Nephron (organoid): ENCODE measurements at regions not wholly inside any gene's neighbourhood (a gene's known extent, or its start where the extent isn't known, plus 50 kb on each side); places are given as distances from the start of the nearest gene placed in this dataset.
A peak's percentile ranks its signal among the peaks of the same experiment; 100 is the strongest.

Experiments used
- H3K27ac Mint-ChIP-seq, 3 experiments: 2 replicates each; pipeline ENCODE4 v1.8.0; 2020; ENCODE audit warnings: mixed read lengths in 3 of 3, mild to moderate bottlenecking in 2 of 3, moderate library complexity in 1 of 3
- H3K27me3 Mint-ChIP-seq: 2 replicates; pipeline ENCODE4 v1.8.0; 2021; ENCODE audit warnings: low read depth, mild to moderate bottlenecking, moderate library complexity, mixed read lengths
- H3K36me3 Mint-ChIP-seq: 2 replicates; pipeline ENCODE4 v1.8.0; 2020; ENCODE audit warnings: low read depth, mixed read lengths
- H3K4me1 Mint-ChIP-seq: 2 replicates; pipeline ENCODE4 v1.8.0; 2020; ENCODE audit warnings: mixed read lengths
- H3K4me3 Mint-ChIP-seq, 3 experiments: 2 replicates each; pipeline ENCODE4 v1.8.0; 2020; ENCODE audit warnings: mild to moderate bottlenecking in 3 of 3, mixed read lengths in 3 of 3, moderate library complexity in 2 of 3
- H3K9me3 Mint-ChIP-seq: 2 replicates; pipeline ENCODE4 v1.8.0; 2020; ENCODE audit warnings: mixed read lengths
- TF ChIP-seq, protein P1 (sequence below), 3 experiments: fragments of 200-600 bp; sonication (generic); IDR thresholded peaks; one replicate each; pipeline ENCODE4 v1.5.0; 2021; ENCODE audit warnings: antibody characterized with exemption in 3 of 3; ENCODE audit not compliant: unreplicated experiment in 3 of 3

DNA sequence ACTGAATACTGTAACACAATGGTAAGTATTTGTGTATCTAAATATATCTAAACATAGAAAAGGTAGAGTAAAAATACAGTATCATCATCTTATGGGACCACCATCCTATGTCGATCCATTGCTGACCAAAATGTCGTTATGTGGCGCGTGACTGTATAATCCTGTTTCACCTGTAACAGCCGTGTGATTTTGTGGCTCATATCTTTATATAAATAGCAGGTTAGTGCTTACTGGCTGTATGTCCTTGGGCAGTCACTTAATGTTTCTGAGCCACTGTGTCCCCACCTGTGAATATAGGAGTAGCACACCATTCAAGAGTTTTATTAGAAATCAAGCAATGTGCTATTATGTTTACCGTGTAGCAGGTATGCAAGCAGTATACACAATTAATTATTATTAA, 226.2 kb upstream of the FAT1 start:
- TF ChIP-seq, protein P1, sequence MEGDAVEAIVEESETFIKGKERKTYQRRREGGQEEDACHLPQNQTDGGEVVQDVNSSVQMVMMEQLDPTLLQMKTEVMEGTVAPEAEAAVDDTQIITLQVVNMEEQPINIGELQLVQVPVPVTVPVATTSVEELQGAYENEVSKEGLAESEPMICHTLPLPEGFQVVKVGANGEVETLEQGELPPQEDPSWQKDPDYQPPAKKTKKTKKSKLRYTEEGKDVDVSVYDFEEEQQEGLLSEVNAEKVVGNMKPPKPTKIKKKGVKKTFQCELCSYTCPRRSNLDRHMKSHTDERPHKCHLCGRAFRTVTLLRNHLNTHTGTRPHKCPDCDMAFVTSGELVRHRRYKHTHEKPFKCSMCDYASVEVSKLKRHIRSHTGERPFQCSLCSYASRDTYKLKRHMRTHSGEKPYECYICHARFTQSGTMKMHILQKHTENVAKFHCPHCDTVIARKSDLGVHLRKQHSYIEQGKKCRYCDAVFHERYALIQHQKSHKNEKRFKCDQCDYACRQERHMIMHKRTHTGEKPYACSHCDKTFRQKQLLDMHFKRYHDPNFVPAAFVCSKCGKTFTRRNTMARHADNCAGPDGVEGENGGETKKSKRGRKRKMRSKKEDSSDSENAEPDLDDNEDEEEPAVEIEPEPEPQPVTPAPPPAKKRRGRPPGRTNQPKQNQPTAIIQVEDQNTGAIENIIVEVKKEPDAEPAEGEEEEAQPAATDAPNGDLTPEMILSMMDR (IDR thresholded peaks at IDR 0.05; ENCODE audit: unreplicated experiment in 3 of 3) = no peak
- Mint-ChIP-seq H3K27me3 (peaks cover 15% of the 10 kb centered on the region), H3K9me3 (no peaks in the 10 kb centered on the region), H3K4me1 (peaks cover 51% of the 10 kb centered on the region), H3K27ac (no peak overlapping the region), H3K4me3 (no peak overlapping the region), H3K36me3 (no peaks in the 10 kb centered on the region)

- no peak overlapping the region for H3K27ac Mint-ChIP-seq
- H3K4me1 Mint-ChIP-seq = peaks cover 36% of the 10 kb centered on the region
- H3K36me3 Mint-ChIP-seq = no peaks in the 10 kb centered on the region
- H3K4me3 Mint-ChIP-seq = no peak overlapping the region
- TF ChIP-seq, protein P1 (IDR thresholded peaks at IDR 0.05; ENCODE audit: unreplicated experiment in 3 of 3) = no peak
- H3K27me3 Mint-ChIP-seq = peaks cover 8% of the 10 kb centered on the region
- no peaks in the 10 kb centered on the region for H3K9me3 Mint-ChIP-seq
Observed at GRCh38 chr4:186952709-186953108, 229.1 kb upstream of the FAT1 start.

GRCh38 chr4:186953599-186954260, 230.1 kb upstream of the FAT1 start:
- Mint-ChIP-seq H3K4me1 (peaks cover 27% of the 10 kb centered on the region), H3K36me3 (no peaks in the 10 kb centered on the region), H3K27me3 (peaks cover 8% of the 10 kb centered on the region), H3K9me3 (no peaks in the 10 kb centered on the region), H3K27ac (peak overlapping the region in 1 of 3 experiments; percentile 63), H3K4me3 (no peak overlapping the region)
- TF ChIP-seq, protein P1 (IDR thresholded peaks at IDR 0.05; ENCODE audit: unreplicated experiment in 3 of 3) = no peak

GRCh38 chr4:186954509-186954908, 230.9 kb upstream of the FAT1 start:
- Mint-ChIP-seq H3K4me1 (peaks cover 21% of the 10 kb centered on the region), H3K27ac (peak overlapping the region in 2 of 3 experiments; percentile 24 to 63), H3K27me3 (peaks cover 4% of the 10 kb centered on the region), H3K36me3 (no peaks in the 10 kb centered on the region), H3K4me3 (no peak overlapping the region), H3K9me3 (peaks cover 3% of the 10 kb centered on the region)
- TF ChIP-seq, protein P1 (IDR thresholded peaks at IDR 0.05; ENCODE audit: unreplicated experiment in 3 of 3) = no peak

DNA sequence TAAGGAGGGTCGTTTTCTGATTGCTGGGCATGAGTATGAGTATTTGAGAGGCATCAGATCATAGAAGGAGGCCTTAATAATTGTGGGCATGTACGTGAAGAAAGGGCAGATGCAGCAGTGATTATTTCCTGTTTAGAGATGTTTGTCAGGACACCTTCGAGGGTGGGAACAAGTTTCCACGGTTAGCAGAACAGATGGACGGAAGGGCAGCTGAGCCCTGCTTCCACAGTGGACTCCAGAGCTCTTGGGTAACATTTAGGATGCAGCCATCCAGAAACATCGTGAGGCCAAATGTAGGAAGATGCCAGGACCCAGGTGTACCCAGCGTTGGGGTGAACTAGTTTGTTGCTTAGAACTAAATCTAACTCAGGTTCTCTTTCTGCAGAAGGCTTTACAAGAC, 231.3 kb upstream of the FAT1 start:
- H3K27me3 Mint-ChIP-seq = peaks cover 4% of the 10 kb centered on the region
- peaks cover 3% of the 10 kb centered on the region for H3K9me3 Mint-ChIP-seq
- no peaks in the 10 kb centered on the region for H3K36me3 Mint-ChIP-seq
- peak overlapping the region in 1 of 3 experiments; percentile 63 for H3K27ac Mint-ChIP-seq
- H3K4me1 Mint-ChIP-seq = peaks cover 21% of the 10 kb centered on the region
- TF ChIP-seq, protein P1 (IDR thresholded peaks at IDR 0.05; ENCODE audit: unreplicated experiment in 3 of 3) = no peak
- H3K4me3 Mint-ChIP-seq = no peak overlapping the region

- H3K36me3 Mint-ChIP-seq = no peaks in the 10 kb centered on the region
- peaks cover 4% of the 10 kb centered on the region for H3K27me3 Mint-ChIP-seq
- peaks cover 3% of the 10 kb centered on the region for H3K9me3 Mint-ChIP-seq
- TF ChIP-seq, protein P1 (IDR thresholded peaks at IDR 0.05; ENCODE audit: unreplicated experiment in 3 of 3) = no peak
- H3K4me3 Mint-ChIP-seq = no peak overlapping the region
- peaks cover 21% of the 10 kb centered on the region for H3K4me1 Mint-ChIP-seq
- no peak overlapping the region for H3K27ac Mint-ChIP-seq
Observed at GRCh38 chr4:186957952-186958555, 234.4 kb upstream of the FAT1 start.
